ENCODE measurements at regions not wholly inside any gene's neighbourhood (a gene's known extent, or its start where the extent isn't known, plus 50 kb on each side); places are given as distances from the start of the nearest gene placed in this dataset.

- H3K9me2 ChIP-seq (ENCODE audit: insufficient read depth) = no peaks in the 10 kb centered on the region
- CTCF ChIA-PET = no interaction called here
- no peaks in the 10 kb centered on the region for H3K27me3 ChIP-seq (ENCODE audit: insufficient read depth, low read length)
- no peak overlapping the region for H3K27ac ChIP-seq (ENCODE audit: low read depth, low read length)
- POLR2A ChIA-PET = no interaction called here
- ATAC-seq = no peak
- intact Hi-C loops (cut with micrococcal nuclease) = no loop called here
- no peak for DNase-seq (ENCODE audit: low read depth, low spot score)
- H3K4me2 ChIP-seq (ENCODE audit: low read length) = no peak overlapping the region
- H3K9ac ChIP-seq (ENCODE audit: low read length) = no peak overlapping the region
- peak overlapping the region; percentile 33 for H2AFZ ChIP-seq (ENCODE audit: low read depth, low read length, poor library complexity, severe bottlenecking)
- H3K9me3 ChIP-seq (ENCODE audit: control insufficient read depth in 1 of 2, insufficient read depth in 1 of 2, low read depth in 1 of 2, low read length in 2 of 2) = no peaks in the 10 kb centered on the region
- TF ChIP-seq CBX3 (IDR thresholded peaks at IDR 0.05; ENCODE audit: low read depth) = no peak
- TF ChIP-seq ZFX (IDR thresholded peaks at IDR 0.05) = no peak
- TF ChIP-seq POLR2A (IDR thresholded peaks at IDR 0.05; ENCODE audit: borderline replicate concordance, extremely low read depth, insufficient read depth, insufficient read length) = no peak
- H3K36me3 ChIP-seq (ENCODE audit: control insufficient read depth in 1 of 2, insufficient read depth in 2 of 2, low read length in 2 of 2) = no peaks in the 10 kb centered on the region
- H3K79me2 ChIP-seq (ENCODE audit: insufficient read depth, low read length) = no peaks in the 10 kb centered on the region
- no TSS peak for BruUV-seq (replicated peaks)
- no peaks in the 10 kb centered on the region for H4K20me1 ChIP-seq (ENCODE audit: insufficient read depth)
- RAD21 ChIA-PET (ENCODE audit: low non-redundant PET in 1 of 2, low total read pairs in 2 of 2, uncharacterized antibody in 2 of 2, unreplicated experiment in 2 of 2) = no interaction called here
- H3K4me1 ChIP-seq (ENCODE audit: control insufficient read depth in 1 of 2, insufficient read depth in 2 of 2, low read length in 2 of 2) = peaks cover 0 to 30% of the 10 kb centered on the region in 2 experiments; a peak in 2 of 4 replicates
- no peak overlapping the region for H3K4me3 ChIP-seq (replicated peaks in 1 of 2; ENCODE audit: low read depth in 1 of 2, low read length in 2 of 2)
Observed at GRCh38 chr5:96083361-96083881, 121.8 kb upstream of the ELL2 start.

- H3K9me2 ChIP-seq (ENCODE audit: insufficient read depth) = no peaks in the 10 kb centered on the region
- H3K4me2 ChIP-seq (ENCODE audit: low read length) = 0 out of 2 replicates have a peak overlapping the region, but pooled peaks have one; percentile 35
- no peaks in the 10 kb centered on the region for H4K20me1 ChIP-seq (ENCODE audit: insufficient read depth)
- BruUV-seq (replicated peaks) = no TSS peak
- ChIA-PET CTCF (no interaction called here), RAD21 (ENCODE audit: low non-redundant PET in 1 of 2, low total read pairs in 2 of 2, uncharacterized antibody in 2 of 2, unreplicated experiment in 2 of 2) (no interaction called here), POLR2A (interaction anchor here (2.8 to 4.0 kb wide), 2 partner anchors 13 to 14 kb away, joined by 11 to 26 read pairs; no protein-coding TSS in a partner anchor)
- peaks cover 0 to 39% of the 10 kb centered on the region in 2 experiments; a peak in 2 of 4 replicates for H3K4me1 ChIP-seq (ENCODE audit: control insufficient read depth in 1 of 2, insufficient read depth in 2 of 2, low read length in 2 of 2)
- no peaks in the 10 kb centered on the region for H3K27me3 ChIP-seq (ENCODE audit: insufficient read depth, low read length)
- intact Hi-C loops (cut with micrococcal nuclease) = no loop called here
- TF ChIP-seq YY1 (IDR thresholded peaks at IDR 0.05; ENCODE audit: extremely low read depth, insufficient replicate concordance, low read depth, low read length) = no peak
- TF ChIP-seq ZNF274 (IDR thresholded peaks at IDR 0.05; ENCODE audit: low read depth, low read length) = no peak
- no peak for TF ChIP-seq EZH2 (IDR thresholded peaks at IDR 0.05)
- TF ChIP-seq SIN3A (IDR thresholded peaks at IDR 0.05; ENCODE audit: low read depth) = no peak
- no peak for TF ChIP-seq CEBPB (IDR thresholded peaks at IDR 0.05; ENCODE audit: low read depth)
- TF ChIP-seq RAD21 (IDR thresholded peaks at IDR 0.05; ENCODE audit: low read depth) = no peak
- TF ChIP-seq REST (IDR thresholded peaks at IDR 0.05; ENCODE audit: low read depth) = no peak
- TF ChIP-seq ZBTB33 (IDR thresholded peaks at IDR 0.05; ENCODE audit: extremely low read depth, insufficient replicate concordance, low read length) = no peak
- ATAC-seq (no peak), DNase-seq (ENCODE audit: low read depth, low spot score) (no peak)
- H3K9ac ChIP-seq (ENCODE audit: low read length) = no peak overlapping the region
- H3K36me3 ChIP-seq (ENCODE audit: control insufficient read depth in 1 of 2, insufficient read depth in 2 of 2, low read length in 2 of 2) = no peaks in the 10 kb centered on the region
- H3K27ac ChIP-seq (ENCODE audit: low read depth, low read length) = no peak overlapping the region
- H3K4me3 ChIP-seq (replicated peaks in 1 of 2; ENCODE audit: low read depth in 1 of 2, low read length in 2 of 2) = no peak overlapping the region
- no peak overlapping the region for H2AFZ ChIP-seq (ENCODE audit: low read depth, low read length, poor library complexity, severe bottlenecking)
- H3K79me2 ChIP-seq (ENCODE audit: insufficient read depth, low read length) = no peaks in the 10 kb centered on the region
- no peaks in the 10 kb centered on the region for H3K9me3 ChIP-seq (ENCODE audit: control insufficient read depth in 1 of 2, insufficient read depth in 1 of 2, low read depth in 1 of 2, low read length in 2 of 2)
Observed at GRCh38 chr5:96081276-96081858, 119.7 kb upstream of the ELL2 start.

Measured in HCT116 (cell line).